AG10803 (cell line): ENCODE measurements at regions not wholly inside any gene's neighbourhood (a gene's known extent, or its start where the extent isn't known, plus 50 kb on each side); places are given as distances from the start of the nearest gene placed in this dataset.

Experiments
- DNase-seq: peaks from one replicate; pipeline ENCODE4 v3.0.0; 2010; ENCODE audit warnings: low read depth
- H3K4me3 ChIP-seq: 2 replicates; pipeline ENCODE4 v1.5.1; 2011; ENCODE audit warnings: mild to moderate bottlenecking, low read length, control low read depth
- TF ChIP-seq, protein P1 (sequence below): conservative IDR thresholded peaks from 2 replicates; pipeline ENCODE4 v1.5.1; 2011; ENCODE audit warnings: mild to moderate bottlenecking, low read length, control low read depth, inconsistent platforms

DNA sequence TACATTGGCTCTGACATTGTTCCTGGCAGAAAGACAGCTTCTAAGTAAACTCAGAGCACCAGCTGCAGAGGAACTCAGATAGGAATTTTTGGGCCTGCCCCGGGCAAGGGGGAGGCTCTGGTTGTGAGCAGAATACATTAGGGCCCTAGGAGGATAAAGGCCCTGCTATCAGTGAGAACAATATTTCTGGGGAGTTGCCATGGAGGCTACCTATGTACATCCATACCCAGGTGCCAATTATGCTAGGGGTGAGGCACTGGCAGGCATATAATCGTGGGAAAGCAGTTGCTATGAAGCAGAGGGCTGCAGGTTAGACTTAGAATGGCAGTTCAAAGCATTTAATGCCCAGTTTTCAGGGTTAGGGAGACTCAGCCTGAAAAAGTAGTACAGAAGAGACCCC, 273.5 kb upstream of the EDA2R start:
- no peak for DNase-seq
- H3K4me3 ChIP-seq: no peak overlapping the region
- TF ChIP-seq, protein P1, sequence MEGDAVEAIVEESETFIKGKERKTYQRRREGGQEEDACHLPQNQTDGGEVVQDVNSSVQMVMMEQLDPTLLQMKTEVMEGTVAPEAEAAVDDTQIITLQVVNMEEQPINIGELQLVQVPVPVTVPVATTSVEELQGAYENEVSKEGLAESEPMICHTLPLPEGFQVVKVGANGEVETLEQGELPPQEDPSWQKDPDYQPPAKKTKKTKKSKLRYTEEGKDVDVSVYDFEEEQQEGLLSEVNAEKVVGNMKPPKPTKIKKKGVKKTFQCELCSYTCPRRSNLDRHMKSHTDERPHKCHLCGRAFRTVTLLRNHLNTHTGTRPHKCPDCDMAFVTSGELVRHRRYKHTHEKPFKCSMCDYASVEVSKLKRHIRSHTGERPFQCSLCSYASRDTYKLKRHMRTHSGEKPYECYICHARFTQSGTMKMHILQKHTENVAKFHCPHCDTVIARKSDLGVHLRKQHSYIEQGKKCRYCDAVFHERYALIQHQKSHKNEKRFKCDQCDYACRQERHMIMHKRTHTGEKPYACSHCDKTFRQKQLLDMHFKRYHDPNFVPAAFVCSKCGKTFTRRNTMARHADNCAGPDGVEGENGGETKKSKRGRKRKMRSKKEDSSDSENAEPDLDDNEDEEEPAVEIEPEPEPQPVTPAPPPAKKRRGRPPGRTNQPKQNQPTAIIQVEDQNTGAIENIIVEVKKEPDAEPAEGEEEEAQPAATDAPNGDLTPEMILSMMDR: no peak

DNA sequence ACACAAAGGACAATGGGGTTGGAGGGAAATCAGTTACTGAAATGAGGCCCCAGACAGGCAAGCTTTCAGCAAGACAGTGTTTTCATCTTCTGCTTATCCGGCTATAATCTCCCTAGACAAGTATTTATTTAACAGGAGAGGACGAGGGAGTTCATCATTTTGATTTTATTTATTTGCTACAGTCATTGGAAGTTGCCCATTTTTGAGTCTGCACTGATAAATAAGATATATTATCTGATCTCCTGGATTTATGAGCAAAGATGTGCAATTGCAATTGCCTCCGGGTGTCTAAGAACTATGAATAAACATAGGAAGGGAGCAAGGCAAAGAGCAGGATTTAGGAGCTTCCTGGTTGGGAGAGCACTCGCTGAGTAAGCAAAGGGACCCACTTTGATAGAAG, 263.2 kb upstream of the EDA2R start:
- DNase-seq: no peak
- H3K4me3 ChIP-seq: no peak overlapping the region
- TF ChIP-seq, protein P1: no peak

DNA sequence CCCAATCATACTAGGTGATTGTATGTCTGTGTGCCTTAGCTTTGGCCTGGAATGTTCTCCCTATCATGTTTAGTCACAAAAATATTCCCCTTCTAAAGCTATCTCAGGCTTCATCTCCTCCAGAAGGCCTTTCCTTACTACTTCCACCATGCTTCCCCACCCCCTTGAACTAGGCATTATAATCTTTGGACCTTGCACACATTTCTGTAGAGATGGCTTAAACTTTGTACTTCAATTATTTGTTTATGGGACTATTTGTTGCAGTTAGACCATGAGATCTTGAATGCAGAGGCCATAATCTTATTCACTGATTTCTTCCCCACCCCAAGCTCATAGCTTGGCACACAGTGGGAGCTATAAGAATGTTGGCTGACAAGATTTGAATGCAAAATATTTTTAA, 262.0 kb upstream of the EDA2R start:
- TF ChIP-seq, protein P1: no peak
- DNase-seq: no peak

DNA sequence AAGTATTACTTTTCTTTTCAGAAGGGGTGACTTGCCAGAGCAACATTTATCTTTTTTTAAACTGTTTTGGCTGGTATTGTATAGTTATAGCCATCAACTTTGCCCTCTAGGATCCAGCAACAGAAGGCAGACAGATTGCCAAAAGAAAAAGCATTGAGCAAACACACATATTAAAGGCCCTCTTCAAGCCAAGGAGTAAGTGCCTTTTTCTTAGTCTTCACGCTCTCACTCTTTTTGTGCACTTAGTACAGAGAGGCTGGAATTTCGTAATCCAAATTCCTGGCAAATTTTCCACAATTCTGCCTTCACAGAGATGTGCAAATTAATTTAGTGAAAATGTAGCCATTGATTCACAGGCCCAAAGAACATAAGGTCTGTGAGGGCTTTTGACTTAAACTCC, 253.1 kb upstream of the EDA2R start:
- DNase-seq: no peak
- H3K4me3 ChIP-seq: no peak overlapping the region
- TF ChIP-seq, protein P1: no peak

More for the DNA sequence above, 262.0 kb upstream of the EDA2R start:
- H3K4me3 ChIP-seq: no peak overlapping the region

DNA sequence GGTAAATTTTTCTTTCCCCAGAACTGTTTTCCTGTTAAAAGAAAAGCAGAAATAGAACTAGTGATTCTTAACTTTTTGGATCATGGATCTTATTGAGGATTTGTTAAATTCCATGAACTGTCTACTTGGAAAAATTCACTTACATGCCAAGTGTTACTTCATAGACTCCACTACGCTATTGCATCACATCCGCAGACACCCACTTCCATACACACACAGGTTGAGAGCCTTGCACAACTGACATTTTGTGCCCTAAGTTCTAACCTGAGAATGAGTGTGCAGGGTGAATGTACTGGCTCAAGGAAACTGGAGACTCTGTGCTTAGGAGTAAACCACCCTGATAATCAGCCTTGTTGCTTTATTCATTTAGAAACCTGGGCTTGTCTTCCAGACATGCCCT, 250.5 kb upstream of the EDA2R start:
- no peak for DNase-seq
- TF ChIP-seq, protein P1: no peak
- H3K4me3 ChIP-seq: no peak overlapping the region

DNA sequence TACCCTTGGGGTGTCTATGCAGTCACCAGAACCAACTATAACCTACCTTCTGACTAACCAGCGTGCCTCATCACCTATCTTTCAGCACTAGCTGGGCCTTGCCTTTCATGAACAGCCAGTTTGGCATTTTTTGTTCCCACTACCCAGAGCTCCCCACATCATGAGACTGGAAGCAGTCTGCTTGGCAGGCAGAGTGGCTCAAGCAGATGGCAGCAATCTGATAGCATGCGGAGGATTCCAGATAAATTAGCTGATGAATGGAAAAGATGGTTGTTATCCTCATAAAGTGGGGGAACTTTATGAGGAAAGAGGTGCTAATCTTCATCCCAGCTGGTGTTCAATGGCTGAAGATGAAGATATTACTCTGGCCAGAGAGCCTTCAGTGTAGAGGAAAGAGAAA, 243.2 kb upstream of the EDA2R start:
- H3K4me3 ChIP-seq: no peak overlapping the region
- DNase-seq: no peak
- TF ChIP-seq, protein P1: no peak

DNA sequence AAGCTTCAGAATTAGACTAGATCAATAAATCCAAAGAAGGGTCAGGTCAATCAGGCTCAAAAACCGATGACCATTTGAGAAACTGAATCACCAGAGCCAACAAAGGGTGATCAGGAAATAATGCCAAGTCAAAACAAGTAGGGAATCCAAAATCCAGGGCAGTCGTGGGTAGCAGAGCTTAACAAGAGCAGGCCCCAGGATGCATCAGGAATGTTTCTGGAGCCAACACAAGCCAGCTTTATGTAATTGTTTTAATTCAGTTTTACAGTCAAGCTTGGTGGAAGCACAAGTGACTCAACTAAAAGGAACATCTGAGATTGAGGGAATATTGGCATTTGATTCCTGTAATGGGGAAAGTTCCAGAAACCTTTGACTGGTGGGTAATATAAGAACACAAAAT, 237.9 kb upstream of the EDA2R start:
- TF ChIP-seq, protein P1: no peak
- no peak overlapping the region for H3K4me3 ChIP-seq
- no peak for DNase-seq
